GM19438 (cell line): ENCODE measurements at regions not wholly inside any gene's neighbourhood (a gene's known extent, or its start where the extent isn't known, plus 50 kb on each side); places are given as distances from the start of the nearest gene placed in this dataset.

Experiments
- ATAC-seq: cut with Tn5 transposase; IDR thresholded peaks from one replicate; pipeline ENCODE4 v1.9.1; 2021; ENCODE audit warnings: low read depth; ENCODE audit not compliant: unreplicated experiment

- no peak for ATAC-seq
These were observed 211.4 kb upstream of the DPH6 start for GRCh38 chr15:35757361-35757760.

GRCh38 chr15:35757765-35758164 lies 211.8 kb upstream of the DPH6 start:
- ATAC-seq: no peak

GRCh38 chr15:35764661-35765519 lies 218.9 kb upstream of the DPH6 start:
- no peak for ATAC-seq

GRCh38 chr15:35768949-35769348 lies 223.0 kb upstream of the DPH6 start:
- no peak for ATAC-seq

- no peak for ATAC-seq
These were observed 223.7 kb upstream of the DPH6 start for GRCh38 chr15:35769656-35770055.

GRCh38 chr15:35771746-35772442 lies 225.9 kb upstream of the DPH6 start:
- no peak for ATAC-seq

GRCh38 chr15:35774653-35775052 lies 228.7 kb upstream of the DPH6 start:
- no peak for ATAC-seq

- ATAC-seq: no peak
These were observed 229.5 kb upstream of the DPH6 start for GRCh38 chr15:35775471-35775870.

- ATAC-seq: no peak
These were observed 231.1 kb upstream of the DPH6 start for GRCh38 chr15:35777061-35777460.

- no peak for ATAC-seq
These were observed 237.2 kb upstream of the DPH6 start for GRCh38 chr15:35783203-35783602.

- ATAC-seq: no peak
These were observed 238.8 kb upstream of the DPH6 start for GRCh38 chr15:35784745-35785144.

- ATAC-seq: no peak
These were observed 264.0 kb upstream of the DPH6 start for GRCh38 chr15:35810007-35810406.

- ATAC-seq: no peak
These were observed 267.6 kb upstream of the DPH6 start for GRCh38 chr15:35813573-35813972.

GRCh38 chr15:35818846-35819245 lies 272.9 kb upstream of the DPH6 start:
- no peak for ATAC-seq

- no peak for ATAC-seq
These were observed 276.2 kb upstream of the DPH6 start for GRCh38 chr15:35822153-35822552.

- no peak for ATAC-seq
These were observed 281.2 kb upstream of the DPH6 start for GRCh38 chr15:35827141-35827540.

- ATAC-seq: no peak
These were observed 281.9 kb upstream of the DPH6 start for GRCh38 chr15:35827911-35828310.

GRCh38 chr15:35833581-35833980 lies 287.6 kb upstream of the DPH6 start:
- no peak for ATAC-seq

- no peak for ATAC-seq
These were observed 288.4 kb upstream of the DPH6 start for GRCh38 chr15:35834216-35834830.

GRCh38 chr15:35834866-35835265 lies 288.9 kb upstream of the DPH6 start:
- no peak for ATAC-seq

- ATAC-seq: no peak
These were observed 292.6 kb upstream of the DPH6 start for GRCh38 chr15:35838424-35839111.
